ENCODE measurements at regions not wholly inside any gene's neighbourhood (a gene's known extent, or its start where the extent isn't known, plus 50 kb on each side); places are given as distances from the start of the nearest gene placed in this dataset.
"Not testable (repeated sequence)": the region's sequence is repeated elsewhere in the genome, so short reads cannot be mapped to it uniquely, and the experiment has no call there.

DNA sequence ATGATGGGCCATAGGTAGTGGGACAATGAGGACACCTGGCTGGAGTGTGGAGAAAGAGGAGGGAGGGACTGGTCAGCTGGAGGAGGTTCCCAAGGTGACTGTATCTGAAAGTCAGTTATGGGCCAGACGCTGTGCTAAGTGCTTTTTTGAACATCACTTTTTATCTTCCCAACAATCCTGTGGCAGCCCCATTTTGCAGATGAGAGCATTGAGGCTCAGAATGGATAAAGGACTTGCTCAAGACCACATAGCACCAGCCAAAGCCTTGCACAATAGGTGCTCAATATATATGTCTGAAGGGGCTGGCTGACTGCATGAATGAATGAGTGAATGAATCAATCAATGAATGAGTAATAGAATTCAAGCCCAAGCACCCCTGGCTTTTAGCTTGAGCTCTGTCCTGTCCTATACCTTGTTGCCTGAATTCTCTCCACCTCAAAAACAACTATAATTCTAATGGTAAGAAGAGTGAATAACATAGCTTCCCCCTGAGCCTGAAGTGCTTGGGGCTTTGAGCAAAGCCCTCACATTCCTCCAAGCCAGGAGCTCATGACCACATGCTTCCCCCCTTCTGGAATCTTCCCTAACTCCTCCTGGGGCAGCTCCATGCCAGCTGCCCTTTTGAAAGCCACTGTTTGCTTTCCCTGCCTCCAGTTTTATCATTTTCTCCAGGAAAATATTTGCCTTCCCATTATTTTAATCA is 150.9 kb downstream of the RPLP1 start:
- no peak for DNase-seq

- no peak for DNase-seq
Measured at GRCh38 chr15:69604072-69604411, 151.4 kb downstream of the RPLP1 start.

- no peak for DNase-seq
Measured at GRCh38 chr15:69606144-69606543, 153.5 kb downstream of the RPLP1 start.

- DNase-seq: no peak
Measured at GRCh38 chr15:69606921-69607500, 154.4 kb downstream of the RPLP1 start.

GRCh38 chr15:69608661-69609060 is 156.0 kb downstream of the RPLP1 start:
- DNase-seq: no peak

GRCh38 chr15:69609176-69609575 is 156.6 kb downstream of the RPLP1 start:
- DNase-seq: no peak

- no peak for DNase-seq
Measured at GRCh38 chr15:69609776-69610175, 157.2 kb downstream of the RPLP1 start.

DNA sequence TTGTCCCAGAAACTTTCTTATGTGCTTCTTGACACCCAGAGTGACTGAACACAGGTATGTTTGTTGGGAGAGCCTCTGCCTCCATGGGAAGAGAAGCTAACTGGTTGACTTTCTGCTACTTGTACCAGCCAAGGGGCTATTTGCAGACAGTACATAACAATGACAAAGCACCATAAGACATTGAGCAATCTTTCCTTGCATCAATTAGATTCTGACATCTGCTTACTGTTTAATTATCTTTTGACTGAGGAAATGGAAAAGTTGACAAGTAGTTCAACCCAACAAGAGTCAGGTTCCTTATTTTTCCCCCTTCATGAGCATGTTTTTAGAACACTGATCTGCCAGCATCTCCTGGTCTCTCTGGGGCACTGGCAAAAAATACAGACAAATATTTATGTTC is 157.7 kb downstream of the RPLP1 start:
- DNase-seq: no peak

- DNase-seq: no peak
Measured at GRCh38 chr15:69610858-69611257, 158.2 kb downstream of the RPLP1 start.

GRCh38 chr15:69612112-69612511 is 159.5 kb downstream of the RPLP1 start:
- DNase-seq: no peak

- no peak for DNase-seq
Measured at GRCh38 chr15:69613182-69613581, 160.6 kb downstream of the RPLP1 start.

- no peak for DNase-seq
Measured at GRCh38 chr15:69613988-69614387, 161.4 kb downstream of the RPLP1 start.

DNA sequence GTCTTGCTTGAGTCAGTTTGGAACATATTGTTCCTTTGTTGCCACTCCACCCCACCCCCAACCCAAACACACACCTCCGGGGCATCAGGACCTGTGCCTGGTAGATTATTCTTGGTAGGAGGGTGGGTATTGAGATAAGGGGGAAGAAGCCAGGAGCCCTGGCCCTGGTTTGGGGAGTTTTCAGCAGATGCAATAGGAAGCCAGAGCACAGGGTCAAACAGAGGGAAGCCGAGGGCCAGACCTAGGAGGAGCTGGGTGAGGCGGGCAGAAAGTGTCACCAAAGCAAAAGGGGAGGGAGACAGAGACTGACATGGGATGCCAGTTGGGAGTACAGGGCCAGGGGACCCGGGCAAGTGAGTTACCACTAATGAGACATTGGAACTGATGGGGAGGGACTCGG is 163.1 kb downstream of the RPLP1 start:
- no peak for DNase-seq

- DNase-seq: no peak
Measured at GRCh38 chr15:69616558-69616957, 163.9 kb downstream of the RPLP1 start.

DNA sequence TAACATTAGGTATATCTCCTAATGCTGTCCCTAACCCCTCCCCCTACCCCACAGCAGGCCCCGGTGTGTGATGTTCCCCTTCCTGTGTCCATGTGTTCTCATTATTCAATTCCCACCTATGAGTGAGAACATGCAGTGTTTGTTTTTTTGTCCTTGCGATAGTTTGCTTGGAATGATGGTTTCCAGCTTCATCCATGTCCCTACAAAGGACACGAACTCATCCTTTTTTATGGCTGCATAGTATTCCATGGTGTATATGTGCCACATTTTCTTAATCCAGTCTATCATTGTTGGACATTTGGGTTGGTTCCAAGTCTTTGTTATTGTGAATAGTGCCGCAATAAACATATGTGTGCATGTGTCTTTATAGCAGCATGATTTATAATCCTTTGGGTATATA is 164.5 kb downstream of the RPLP1 start:
- not testable (repeated sequence) for DNase-seq

DNA sequence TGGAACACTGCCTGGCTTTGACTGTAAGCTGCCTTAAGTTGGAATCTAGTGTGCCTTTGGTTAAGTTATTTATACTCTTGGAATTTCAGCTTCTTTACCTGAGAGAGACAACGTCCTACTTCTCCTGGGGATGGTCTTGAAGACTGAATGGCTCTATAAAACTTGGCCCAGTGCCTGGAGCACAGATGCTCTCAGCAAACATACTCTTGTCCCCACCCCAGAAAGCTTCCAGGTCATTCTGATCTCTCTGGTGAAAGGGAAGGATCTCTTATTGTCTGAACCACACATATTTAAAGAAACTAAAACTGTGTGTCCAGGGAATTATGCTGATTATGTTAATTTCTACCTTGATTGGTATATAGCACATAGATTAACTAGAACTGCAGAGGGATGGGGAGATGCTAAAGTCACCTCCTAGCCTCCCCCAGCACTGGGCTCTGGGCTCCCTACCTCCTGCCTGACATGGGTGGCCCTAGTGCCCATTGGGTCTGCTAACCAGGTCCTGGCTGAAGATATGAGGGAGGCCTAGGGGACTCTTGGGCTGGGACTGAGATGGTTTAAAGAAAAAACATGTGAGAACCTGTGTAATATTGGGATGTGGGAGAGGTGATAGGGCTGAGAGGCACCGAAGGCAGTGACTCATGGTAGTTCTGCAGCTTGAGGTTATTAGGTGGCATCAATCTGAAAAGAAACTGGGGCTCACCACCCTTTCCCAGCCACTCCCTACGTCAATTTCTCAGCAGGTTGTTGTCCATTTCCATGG is 171.0 kb downstream of the RPLP1 start:
- DNase-seq: no peak

DNA sequence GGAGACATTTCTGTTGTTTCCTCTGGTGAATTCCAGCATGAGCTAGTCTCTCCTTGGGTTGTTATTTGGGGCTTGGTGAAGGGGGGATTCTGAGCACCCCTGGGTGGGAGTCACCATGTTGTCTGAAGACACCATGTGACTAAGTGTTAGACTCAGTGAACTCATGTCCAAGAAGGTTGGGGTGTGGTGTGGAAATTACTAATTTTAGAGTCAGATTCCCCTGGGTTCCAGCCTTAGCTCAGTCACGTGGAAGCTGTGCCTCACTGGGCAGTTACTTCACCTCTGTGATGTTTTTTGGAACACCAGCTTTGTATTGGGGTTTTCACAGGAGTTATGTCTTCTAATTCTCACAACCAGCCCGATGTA is 171.5 kb downstream of the RPLP1 start:
- no peak for DNase-seq

GRCh38 chr15:69624816-69625215 is 172.2 kb downstream of the RPLP1 start:
- no peak for DNase-seq

- no peak for DNase-seq
Measured at GRCh38 chr15:69625328-69625727, 172.7 kb downstream of the RPLP1 start.

- DNase-seq: no peak
Measured at GRCh38 chr15:69626095-69627066, 173.8 kb downstream of the RPLP1 start.

- no peak for DNase-seq
Measured at GRCh38 chr15:69627548-69628158, 175.0 kb downstream of the RPLP1 start.

DNA sequence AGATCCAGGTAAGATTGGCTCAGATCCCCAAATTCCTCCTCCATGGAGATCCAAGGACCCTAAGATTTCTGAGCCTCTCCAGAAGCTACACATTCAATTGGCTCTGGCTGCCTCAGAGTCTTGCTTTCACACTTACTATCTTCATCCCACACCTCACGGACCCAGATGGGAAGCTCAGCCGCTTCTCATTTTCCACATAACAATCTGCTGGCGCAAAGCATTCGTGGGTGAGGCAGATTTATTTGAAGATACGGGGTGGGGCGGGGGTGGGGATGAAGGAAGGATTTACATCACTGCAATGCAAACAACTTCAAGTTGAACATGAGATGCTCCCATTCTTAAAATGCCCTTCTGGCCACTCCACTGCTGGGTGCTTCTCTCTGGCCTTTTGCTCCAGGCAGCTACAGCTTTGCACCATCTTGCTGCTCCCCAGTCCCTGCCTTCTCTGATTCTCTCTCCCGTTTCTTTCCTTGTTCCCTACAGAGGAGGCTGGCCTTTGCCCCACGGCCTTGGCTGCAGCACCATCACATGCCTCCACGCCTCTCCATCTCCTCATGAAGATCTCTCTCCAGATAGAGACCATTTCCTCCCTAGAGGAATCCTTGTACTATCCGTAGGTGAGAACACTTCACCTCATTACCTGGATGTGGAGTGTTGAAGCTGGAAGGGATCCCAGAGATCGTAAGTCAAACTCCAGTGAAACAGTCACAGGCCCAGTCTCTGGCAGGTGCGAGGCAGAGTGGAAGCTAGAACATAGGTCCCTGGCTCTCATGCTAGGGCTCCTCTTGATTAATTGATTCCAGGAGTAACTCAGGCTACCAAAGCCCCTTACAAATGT is 175.9 kb downstream of the RPLP1 start:
- DNase-seq: no peak

Measured in activated T-cell treated with anti-CD3 and anti-CD28 coated beads, Interleukin-2, amount 50 U/mL, for 1 hour (primary cell).